Mesothelial cell of epicardium (in vitro differentiated cells): ENCODE measurements at regions not wholly inside any gene's neighbourhood (a gene's known extent, or its start where the extent isn't known, plus 50 kb on each side); places are given as distances from the start of the nearest gene placed in this dataset.

Experiments used
- DNase-seq, 2 experiments: peaks; one replicate each; pipeline ENCODE4 v3.0.0; 2021; ENCODE audit warnings: low spot score in 2 of 2; ENCODE audit not compliant: unreplicated experiment in 2 of 2
- H3K27ac Mint-ChIP-seq: 2 replicates; pipeline ENCODE4 v1.8.0; 2021; ENCODE audit warnings: mixed read lengths
- H3K27me3 Mint-ChIP-seq: 2 replicates; pipeline ENCODE4 v1.8.0; 2021; ENCODE audit warnings: low read depth, mixed read lengths
- H3K36me3 Mint-ChIP-seq: 2 replicates; pipeline ENCODE4 v1.8.0; 2021; ENCODE audit warnings: mixed read lengths
- H3K4me1 Mint-ChIP-seq: 2 replicates; pipeline ENCODE4 v1.8.0; 2021; ENCODE audit warnings: mixed read lengths
- H3K4me3 Mint-ChIP-seq: 2 replicates; pipeline ENCODE4 v1.8.0; 2021; ENCODE audit warnings: mild to moderate bottlenecking, moderate library complexity, mixed read lengths
- H3K9me3 Mint-ChIP-seq: 2 replicates; pipeline ENCODE4 v1.8.0; 2021; ENCODE audit warnings: mixed read lengths
- CTCF ChIP-seq: fragments of 200-600 bp; sonication (generic); IDR thresholded peaks from one replicate; pipeline ENCODE4 v1.5.0; 2021; ENCODE audit warnings: antibody characterized with exemption; ENCODE audit not compliant: unreplicated experiment

- DNase-seq: no peak
- Mint-ChIP-seq H3K9me3 (peaks cover 7% of the 10 kb centered on the region), H3K4me1 (no peaks in the 10 kb centered on the region), H3K36me3 (no peaks in the 10 kb centered on the region), H3K27ac (no peak overlapping the region), H3K4me3 (no peak overlapping the region), H3K27me3 (no peaks in the 10 kb centered on the region)
- no peak for TF ChIP-seq CTCF
Measured at GRCh38 chr2:167771628-167772027, 475.8 kb downstream of the STK39 start.

GRCh38 chr2:167769020-167769419, 478.4 kb downstream of the STK39 start:
- no peak for TF ChIP-seq CTCF
- Mint-ChIP-seq H3K27ac (no peak overlapping the region), H3K4me3 (no peak overlapping the region), H3K27me3 (no peaks in the 10 kb centered on the region), H3K4me1 (no peaks in the 10 kb centered on the region), H3K36me3 (no peaks in the 10 kb centered on the region), H3K9me3 (peaks cover 7% of the 10 kb centered on the region)
- no peak for DNase-seq

- no peak for DNase-seq
- Mint-ChIP-seq H3K36me3 (no peaks in the 10 kb centered on the region), H3K9me3 (peaks cover 7% of the 10 kb centered on the region), H3K4me1 (no peaks in the 10 kb centered on the region), H3K4me3 (no peak overlapping the region), H3K27me3 (no peaks in the 10 kb centered on the region), H3K27ac (no peak overlapping the region)
- TF ChIP-seq CTCF: no peak
Measured at GRCh38 chr2:167767830-167768229, 479.6 kb downstream of the STK39 start.

- Mint-ChIP-seq H3K27me3 (no peaks in the 10 kb centered on the region), H3K4me1 (peaks cover 13% of the 10 kb centered on the region), H3K4me3 (no peak overlapping the region), H3K27ac (no peak overlapping the region), H3K9me3 (peaks cover 7% of the 10 kb centered on the region), H3K36me3 (no peaks in the 10 kb centered on the region)
- no peak for TF ChIP-seq CTCF
- no peak for DNase-seq
Measured at GRCh38 chr2:167764772-167765341, 482.5 kb downstream of the STK39 start.

- no peak for DNase-seq
- peaks cover 16% of the 10 kb centered on the region for H3K4me1 Mint-ChIP-seq
- no peaks in the 10 kb centered on the region for H3K9me3 Mint-ChIP-seq
- H3K27ac Mint-ChIP-seq: peak overlapping the region; percentile 18
- H3K4me3 Mint-ChIP-seq: no peak overlapping the region
- no peak for TF ChIP-seq CTCF
- no peaks in the 10 kb centered on the region for H3K36me3 Mint-ChIP-seq
- no peaks in the 10 kb centered on the region for H3K27me3 Mint-ChIP-seq
Measured at GRCh38 chr2:167761465-167762136, 485.8 kb downstream of the STK39 start.

- DNase-seq: no peak
- Mint-ChIP-seq H3K27me3 (no peaks in the 10 kb centered on the region), H3K4me1 (peaks cover 22% of the 10 kb centered on the region), H3K9me3 (no peaks in the 10 kb centered on the region), H3K4me3 (no peak overlapping the region), H3K27ac (no peak overlapping the region), H3K36me3 (no peaks in the 10 kb centered on the region)
- no peak for TF ChIP-seq CTCF
Measured at GRCh38 chr2:167759531-167759930, 487.9 kb downstream of the STK39 start.
